Fibroblast of lung (primary cell): ENCODE measurements at regions not wholly inside any gene's neighbourhood (a gene's known extent, or its start where the extent isn't known, plus 50 kb on each side); places are given as distances from the start of the nearest gene placed in this dataset.

Experiments used
- EZH2 ChIP-seq: IDR thresholded peaks from 2 replicates; pipeline ENCODE4 v1.5.1; 2012; ENCODE audit warnings: low read length, control low read depth, mild to moderate bottlenecking; ENCODE audit errors: missing control alignments
- TF ChIP-seq, protein P1 (sequence below), 2 donors: IDR thresholded peaks in 1 of 2; conservative IDR thresholded peaks in 1 of 2; 1 replicate in 1 of 2; 2 replicates in 1 of 2; pipeline ENCODE4 v1.5.1; 2011 to 2012; ENCODE audit warnings: low read length in 2 of 2, control low read depth in 1 of 2, inconsistent platforms in 1 of 2, low read depth in 1 of 2, mild to moderate bottlenecking in 1 of 2

DNA sequence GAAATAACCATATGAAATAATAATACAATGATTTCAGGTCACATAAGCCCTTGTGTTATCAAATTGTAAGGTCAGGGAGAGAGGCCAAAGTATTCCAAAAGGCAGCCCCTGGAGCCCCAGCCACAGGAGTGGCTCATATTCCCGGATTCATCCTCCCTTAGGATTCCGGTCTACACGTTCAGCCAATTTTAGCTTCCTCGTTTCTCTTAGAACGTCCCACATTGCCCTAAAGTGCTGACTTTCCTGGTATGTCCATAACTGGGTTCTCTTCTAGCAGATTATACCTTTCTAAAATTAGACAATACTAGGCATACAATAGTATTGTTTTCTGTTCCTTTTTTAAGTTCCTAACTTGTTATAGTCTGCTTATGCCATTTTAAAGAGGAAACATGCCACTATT lies 192.7 kb upstream of the NOX3 start:
- TF ChIP-seq EZH2 = no peak
- TF ChIP-seq, protein P1, sequence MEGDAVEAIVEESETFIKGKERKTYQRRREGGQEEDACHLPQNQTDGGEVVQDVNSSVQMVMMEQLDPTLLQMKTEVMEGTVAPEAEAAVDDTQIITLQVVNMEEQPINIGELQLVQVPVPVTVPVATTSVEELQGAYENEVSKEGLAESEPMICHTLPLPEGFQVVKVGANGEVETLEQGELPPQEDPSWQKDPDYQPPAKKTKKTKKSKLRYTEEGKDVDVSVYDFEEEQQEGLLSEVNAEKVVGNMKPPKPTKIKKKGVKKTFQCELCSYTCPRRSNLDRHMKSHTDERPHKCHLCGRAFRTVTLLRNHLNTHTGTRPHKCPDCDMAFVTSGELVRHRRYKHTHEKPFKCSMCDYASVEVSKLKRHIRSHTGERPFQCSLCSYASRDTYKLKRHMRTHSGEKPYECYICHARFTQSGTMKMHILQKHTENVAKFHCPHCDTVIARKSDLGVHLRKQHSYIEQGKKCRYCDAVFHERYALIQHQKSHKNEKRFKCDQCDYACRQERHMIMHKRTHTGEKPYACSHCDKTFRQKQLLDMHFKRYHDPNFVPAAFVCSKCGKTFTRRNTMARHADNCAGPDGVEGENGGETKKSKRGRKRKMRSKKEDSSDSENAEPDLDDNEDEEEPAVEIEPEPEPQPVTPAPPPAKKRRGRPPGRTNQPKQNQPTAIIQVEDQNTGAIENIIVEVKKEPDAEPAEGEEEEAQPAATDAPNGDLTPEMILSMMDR (conservative IDR thresholded peaks at IDR 0.05 in 1 of 2, IDR thresholded peaks at IDR 0.05 in 1 of 2; ENCODE audit: low read depth in 1 of 2, low read length in 2 of 2) = no peak
